ENCODE measurements at regions not wholly inside any gene's neighbourhood (a gene's known extent, or its start where the extent isn't known, plus 50 kb on each side); places are given as distances from the start of the nearest gene placed in this dataset.
A peak's percentile ranks its signal among the peaks of the same experiment; 100 is the strongest.
"Not testable (repeated sequence)": the region's sequence is repeated elsewhere in the genome, so short reads cannot be mapped to it uniquely, and the experiment has no call there.

GRCh38 chr9:67724885-67725284, 133.8 kb upstream of the ANKRD20A1 start:
- H3K9me3 Mint-ChIP-seq; H3K9me3 ChIP-seq (ENCODE audit: control insufficient read depth in 1 of 2, low read length in 2 of 2); intact Hi-C loops (cut with micrococcal nuclease); H3K36me3 Mint-ChIP-seq; H3K4me3 ChIP-seq (ENCODE audit: low read length in 2 of 2); H3K4me1 Mint-ChIP-seq; H3K27me3 Mint-ChIP-seq; H3K4me1 ChIP-seq (ENCODE audit: insufficient read depth, low read length); CTCF ChIA-PET (ENCODE audit: partially characterized antibody); H3K27ac ChIP-seq (ENCODE audit: low read depth, low read length); H3K27ac Mint-ChIP-seq; H3K27me3 ChIP-seq (ENCODE audit: insufficient read depth, low read length); H3K36me3 ChIP-seq (ENCODE audit: insufficient read depth, low read length); POLR2A ChIA-PET (ENCODE audit: partially characterized antibody): not testable (repeated sequence)
- peak in 2 of 5 donors; percentile 15 to 43 for DNase-seq
- peak overlapping the region in 1 of 8 donors; percentile 41 for H3K4me3 Mint-ChIP-seq

GRCh38 chr9:67726213-67726988, 132.3 kb upstream of the ANKRD20A1 start:
- peak; percentile 51 to 59 (median 56) for DNase-seq
- H3K4me1 ChIP-seq (ENCODE audit: insufficient read depth, low read length); H3K9me3 Mint-ChIP-seq; H3K36me3 ChIP-seq (ENCODE audit: insufficient read depth, low read length); POLR2A ChIA-PET (ENCODE audit: partially characterized antibody); intact Hi-C loops (cut with micrococcal nuclease); H3K27me3 ChIP-seq (ENCODE audit: insufficient read depth, low read length); H3K4me1 Mint-ChIP-seq; H3K9me3 ChIP-seq (ENCODE audit: control insufficient read depth in 1 of 2, low read length in 2 of 2); H3K4me3 ChIP-seq (ENCODE audit: low read length in 2 of 2); H3K27ac ChIP-seq (ENCODE audit: low read depth, low read length); H3K27me3 Mint-ChIP-seq; H3K36me3 Mint-ChIP-seq; CTCF ChIA-PET (ENCODE audit: partially characterized antibody): not testable (repeated sequence)
- Mint-ChIP-seq H3K4me3 (peak overlapping the region in 7 of 8 donors; percentile 36 to 87 (median 84)), H3K27ac (peak overlapping the region in 4 of 7 donors; percentile 4 to 91 (median 66))

DNA sequence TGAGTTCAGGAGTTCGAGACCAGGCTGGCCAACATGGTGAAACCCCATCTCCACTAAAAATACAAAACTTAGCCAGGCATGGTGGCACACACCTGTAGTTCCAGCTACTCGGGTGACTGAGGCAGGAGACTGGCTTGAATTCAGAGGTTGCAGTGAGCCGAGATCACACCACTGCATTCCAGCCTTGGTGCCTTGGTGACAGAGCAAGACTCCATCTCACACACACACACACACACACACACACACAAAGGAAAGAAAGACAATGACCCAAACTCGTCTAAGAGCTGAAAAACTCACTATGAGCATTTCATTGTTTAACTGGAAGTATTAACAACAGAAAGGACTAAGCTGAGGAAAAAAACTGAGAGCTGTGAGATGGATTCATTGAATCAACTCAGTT, 95.6 kb upstream of the ANKRD20A1 start:
- H3K4me3 Mint-ChIP-seq; H3K9me3 ChIP-seq (ENCODE audit: control insufficient read depth in 1 of 2, low read length in 2 of 2); H3K27me3 Mint-ChIP-seq; CTCF ChIA-PET (ENCODE audit: partially characterized antibody); H3K9me3 Mint-ChIP-seq; H3K27ac Mint-ChIP-seq; H3K27ac ChIP-seq (ENCODE audit: low read depth, low read length); H3K36me3 ChIP-seq (ENCODE audit: insufficient read depth, low read length); intact Hi-C loops (cut with micrococcal nuclease); H3K4me1 ChIP-seq (ENCODE audit: insufficient read depth, low read length); H3K4me1 Mint-ChIP-seq; H3K4me3 ChIP-seq (ENCODE audit: low read length in 2 of 2); H3K27me3 ChIP-seq (ENCODE audit: insufficient read depth, low read length); H3K36me3 Mint-ChIP-seq; DNase-seq; POLR2A ChIA-PET (ENCODE audit: partially characterized antibody): not testable (repeated sequence)

DNA sequence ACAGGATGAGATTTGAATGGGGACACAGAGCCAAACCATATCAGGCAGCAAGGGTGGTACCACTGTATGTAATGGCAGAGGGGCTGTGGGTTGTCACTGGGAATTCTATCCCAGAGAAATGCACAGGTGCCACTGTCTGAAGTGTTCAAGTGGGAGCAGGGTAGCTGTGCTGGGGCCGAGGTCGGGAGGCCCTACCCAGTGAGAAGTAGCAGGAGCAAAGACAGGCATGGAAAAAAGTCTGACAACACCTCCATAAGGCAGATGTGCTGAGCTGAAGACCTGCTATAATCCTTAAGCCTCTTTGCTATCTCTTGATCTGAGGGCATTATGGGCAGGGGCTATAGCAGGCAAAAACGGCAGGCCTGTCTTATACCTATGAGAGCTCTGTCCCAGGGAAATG, 86.9 kb upstream of the ANKRD20A1 start:
- H3K36me3 Mint-ChIP-seq; H3K9me3 Mint-ChIP-seq; H3K4me3 ChIP-seq (ENCODE audit: low read length in 2 of 2); H3K27ac ChIP-seq (ENCODE audit: low read depth, low read length); H3K4me1 Mint-ChIP-seq; intact Hi-C loops (cut with micrococcal nuclease); H3K27ac Mint-ChIP-seq; H3K4me3 Mint-ChIP-seq; DNase-seq; H3K27me3 Mint-ChIP-seq; H3K27me3 ChIP-seq (ENCODE audit: insufficient read depth, low read length); H3K36me3 ChIP-seq (ENCODE audit: insufficient read depth, low read length); H3K4me1 ChIP-seq (ENCODE audit: insufficient read depth, low read length); H3K9me3 ChIP-seq (ENCODE audit: control insufficient read depth in 1 of 2, low read length in 2 of 2); CTCF ChIA-PET (ENCODE audit: partially characterized antibody); POLR2A ChIA-PET (ENCODE audit: partially characterized antibody): not testable (repeated sequence)

GRCh38 chr9:67800170-67800569, 58.6 kb upstream of the ANKRD20A1 start:
- H3K4me1 Mint-ChIP-seq; H3K4me1 ChIP-seq (ENCODE audit: insufficient read depth, low read length); H3K4me3 Mint-ChIP-seq; H3K27ac ChIP-seq (ENCODE audit: low read depth, low read length); H3K27ac Mint-ChIP-seq; H3K9me3 Mint-ChIP-seq; H3K27me3 Mint-ChIP-seq; H3K4me3 ChIP-seq (ENCODE audit: low read length in 2 of 2); H3K9me3 ChIP-seq (ENCODE audit: control insufficient read depth in 1 of 2, low read length in 2 of 2); intact Hi-C loops (cut with micrococcal nuclease); H3K36me3 ChIP-seq (ENCODE audit: insufficient read depth, low read length); H3K27me3 ChIP-seq (ENCODE audit: insufficient read depth, low read length); H3K36me3 Mint-ChIP-seq; POLR2A ChIA-PET (ENCODE audit: partially characterized antibody); CTCF ChIA-PET (ENCODE audit: partially characterized antibody): not testable (repeated sequence)
- DNase-seq: peak in 1 of 5 donors; percentile 15

All from CD4-positive, alpha-beta memory T cell (primary cell).